MM.1S (cell line): ENCODE measurements at regions not wholly inside any gene's neighbourhood (a gene's known extent, or its start where the extent isn't known, plus 50 kb on each side); places are given as distances from the start of the nearest gene placed in this dataset.

Experiments used
- EZH2 ChIP-seq: fragments of 300-600 bp; sonication (generic); optimal IDR thresholded peaks from 2 replicates; pipeline ENCODE3; 2017; ENCODE audit warnings: low read depth, mild to moderate bottlenecking, antibody characterized with exemption, low read length, mixed read lengths
- EZH2phosphoT487 ChIP-seq: fragments of 300-600 bp; sonication (generic); IDR thresholded peaks from 2 replicates; pipeline ENCODE4 v1.6.1; 2018; ENCODE audit warnings: antibody characterized with exemption, low read length
- TF ChIP-seq, protein P1 (sequence below): fragments of 300-600 bp; sonication (generic); IDR thresholded peaks from 2 replicates; pipeline ENCODE4 v1.5.1; 2016; ENCODE audit warnings: antibody characterized with exemption, low read length, mixed read lengths

DNA sequence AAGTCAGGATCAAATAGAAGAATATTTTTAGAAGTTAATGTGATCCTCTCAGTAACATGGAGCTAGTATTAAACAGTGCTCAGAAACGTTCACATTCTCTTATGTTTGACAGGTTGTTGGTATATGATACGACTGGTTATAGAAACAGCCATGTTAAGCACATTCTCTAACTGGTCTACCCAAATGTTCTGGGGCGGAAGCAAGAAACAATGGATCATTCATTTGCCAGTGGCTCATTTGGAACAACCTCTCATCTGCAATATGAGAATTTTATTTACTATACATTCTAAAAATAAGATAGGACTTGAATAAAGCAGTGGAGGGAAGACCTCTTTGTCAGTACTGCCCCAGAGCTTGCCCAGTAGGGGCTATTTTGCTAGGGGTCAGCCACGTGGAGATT is 167.1 kb upstream of the FAM98A start:
- TF ChIP-seq, protein P1, sequence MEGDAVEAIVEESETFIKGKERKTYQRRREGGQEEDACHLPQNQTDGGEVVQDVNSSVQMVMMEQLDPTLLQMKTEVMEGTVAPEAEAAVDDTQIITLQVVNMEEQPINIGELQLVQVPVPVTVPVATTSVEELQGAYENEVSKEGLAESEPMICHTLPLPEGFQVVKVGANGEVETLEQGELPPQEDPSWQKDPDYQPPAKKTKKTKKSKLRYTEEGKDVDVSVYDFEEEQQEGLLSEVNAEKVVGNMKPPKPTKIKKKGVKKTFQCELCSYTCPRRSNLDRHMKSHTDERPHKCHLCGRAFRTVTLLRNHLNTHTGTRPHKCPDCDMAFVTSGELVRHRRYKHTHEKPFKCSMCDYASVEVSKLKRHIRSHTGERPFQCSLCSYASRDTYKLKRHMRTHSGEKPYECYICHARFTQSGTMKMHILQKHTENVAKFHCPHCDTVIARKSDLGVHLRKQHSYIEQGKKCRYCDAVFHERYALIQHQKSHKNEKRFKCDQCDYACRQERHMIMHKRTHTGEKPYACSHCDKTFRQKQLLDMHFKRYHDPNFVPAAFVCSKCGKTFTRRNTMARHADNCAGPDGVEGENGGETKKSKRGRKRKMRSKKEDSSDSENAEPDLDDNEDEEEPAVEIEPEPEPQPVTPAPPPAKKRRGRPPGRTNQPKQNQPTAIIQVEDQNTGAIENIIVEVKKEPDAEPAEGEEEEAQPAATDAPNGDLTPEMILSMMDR: no peak
- TF ChIP-seq EZH2 (no peak), EZH2phosphoT487 (no peak)
